ENCODE measurements at regions not wholly inside any gene's neighbourhood (a gene's known extent, or its start where the extent isn't known, plus 50 kb on each side); places are given as distances from the start of the nearest gene placed in this dataset.
"Not testable (repeated sequence)": the region's sequence is repeated elsewhere in the genome, so short reads cannot be mapped to it uniquely, and the experiment has no call there.

DNA sequence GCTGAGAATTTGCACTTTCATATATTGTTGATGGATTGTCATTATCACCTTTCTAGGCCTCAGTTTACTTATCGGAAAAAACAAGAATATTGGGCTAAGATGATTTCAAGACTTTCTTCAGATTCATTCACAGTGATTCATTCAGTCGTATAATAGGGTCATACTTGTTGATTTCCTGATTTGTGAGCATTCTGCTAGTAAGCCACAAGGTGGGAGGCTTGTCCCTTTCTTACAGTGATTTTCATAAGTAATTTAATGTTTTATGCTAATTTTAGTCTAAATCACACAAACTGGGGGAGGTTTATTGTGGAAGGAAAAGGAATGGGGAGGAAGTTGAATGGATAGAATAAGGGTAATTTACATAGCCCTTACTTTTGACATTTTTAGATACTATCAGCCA lies 126.8 kb upstream of the GOLGA6L4 start:
- Histone ChIP-seq H3K4me1 (ENCODE audit: control insufficient read depth in 1 of 2, low read depth in 2 of 2) (no peaks in the 10 kb centered on the region), H3K4me3 (no peak overlapping the region), H3K36me3 (no peaks in the 10 kb centered on the region), H3K27ac (no peak overlapping the region), H3K9me3 (no peaks in the 10 kb centered on the region), H3K27me3 (replicated peaks; ENCODE audit: insufficient read depth) (no peaks in the 10 kb centered on the region)
- TF ChIP-seq, protein P1, sequence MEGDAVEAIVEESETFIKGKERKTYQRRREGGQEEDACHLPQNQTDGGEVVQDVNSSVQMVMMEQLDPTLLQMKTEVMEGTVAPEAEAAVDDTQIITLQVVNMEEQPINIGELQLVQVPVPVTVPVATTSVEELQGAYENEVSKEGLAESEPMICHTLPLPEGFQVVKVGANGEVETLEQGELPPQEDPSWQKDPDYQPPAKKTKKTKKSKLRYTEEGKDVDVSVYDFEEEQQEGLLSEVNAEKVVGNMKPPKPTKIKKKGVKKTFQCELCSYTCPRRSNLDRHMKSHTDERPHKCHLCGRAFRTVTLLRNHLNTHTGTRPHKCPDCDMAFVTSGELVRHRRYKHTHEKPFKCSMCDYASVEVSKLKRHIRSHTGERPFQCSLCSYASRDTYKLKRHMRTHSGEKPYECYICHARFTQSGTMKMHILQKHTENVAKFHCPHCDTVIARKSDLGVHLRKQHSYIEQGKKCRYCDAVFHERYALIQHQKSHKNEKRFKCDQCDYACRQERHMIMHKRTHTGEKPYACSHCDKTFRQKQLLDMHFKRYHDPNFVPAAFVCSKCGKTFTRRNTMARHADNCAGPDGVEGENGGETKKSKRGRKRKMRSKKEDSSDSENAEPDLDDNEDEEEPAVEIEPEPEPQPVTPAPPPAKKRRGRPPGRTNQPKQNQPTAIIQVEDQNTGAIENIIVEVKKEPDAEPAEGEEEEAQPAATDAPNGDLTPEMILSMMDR (IDR thresholded peaks at IDR 0.05): no peak
- no peak for ATAC-seq (ENCODE audit: insufficient number of reproducible peaks, low FRiP score, low read depth)
- DNase-seq (ENCODE audit: low spot score): no peak

DNA sequence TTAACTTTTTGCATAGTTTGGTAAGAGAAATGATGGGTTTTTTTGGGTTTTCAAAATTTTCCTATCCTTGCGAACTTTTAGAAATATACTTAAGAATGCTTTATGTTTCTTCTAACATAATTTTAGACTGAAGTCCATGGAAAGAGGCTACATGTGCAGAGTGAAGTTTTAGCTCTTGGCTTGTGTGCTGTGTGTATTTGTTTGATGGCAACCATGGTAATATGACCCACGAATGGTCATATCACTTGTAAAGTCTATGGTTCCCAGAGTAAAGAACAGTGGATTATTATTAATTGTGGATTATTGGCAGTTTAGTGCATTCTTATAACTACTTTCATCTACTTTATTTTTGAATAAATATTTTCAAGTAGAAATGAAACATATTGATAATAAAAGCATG lies 124.0 kb upstream of the GOLGA6L4 start:
- DNase-seq (ENCODE audit: low spot score) (no peak), ATAC-seq (ENCODE audit: insufficient number of reproducible peaks, low FRiP score, low read depth) (no peak)
- H3K4me1 ChIP-seq (ENCODE audit: control insufficient read depth in 1 of 2, low read depth in 2 of 2): no peaks in the 10 kb centered on the region
- TF ChIP-seq, protein P1 (IDR thresholded peaks at IDR 0.05): no peak
- H3K27ac ChIP-seq: no peak overlapping the region
- H3K9me3 ChIP-seq: no peaks in the 10 kb centered on the region
- no peaks in the 10 kb centered on the region for H3K27me3 ChIP-seq (replicated peaks; ENCODE audit: insufficient read depth)
- H3K4me3 ChIP-seq: no peak overlapping the region
- no peaks in the 10 kb centered on the region for H3K36me3 ChIP-seq

DNA sequence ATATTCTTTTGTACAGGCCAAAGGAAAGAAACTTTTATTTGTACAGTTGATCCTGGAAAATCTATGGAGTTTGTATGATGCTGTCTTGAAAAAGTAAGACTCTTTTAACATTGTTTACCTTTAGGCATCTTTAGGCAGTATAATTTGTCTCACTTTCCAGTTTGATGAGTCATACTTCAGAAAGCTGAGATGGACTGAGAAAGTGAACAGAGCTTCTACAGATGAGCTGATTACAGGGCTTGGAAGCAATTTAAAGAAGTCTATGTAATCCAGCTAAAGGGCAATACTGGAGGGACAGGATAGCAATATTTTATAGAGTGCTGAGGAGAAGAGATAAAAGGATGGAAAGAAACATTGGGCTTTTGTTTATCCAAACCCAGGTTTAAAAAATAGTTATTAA lies 123.5 kb upstream of the GOLGA6L4 start:
- no peaks in the 10 kb centered on the region for H3K9me3 ChIP-seq
- ATAC-seq (ENCODE audit: insufficient number of reproducible peaks, low FRiP score, low read depth) (no peak), DNase-seq (ENCODE audit: low spot score) (no peak)
- H3K4me3 ChIP-seq: no peak overlapping the region
- H3K36me3 ChIP-seq: no peaks in the 10 kb centered on the region
- H3K27me3 ChIP-seq (replicated peaks; ENCODE audit: insufficient read depth): no peaks in the 10 kb centered on the region
- H3K27ac ChIP-seq: no peak overlapping the region
- TF ChIP-seq, protein P1 (IDR thresholded peaks at IDR 0.05): no peak
- H3K4me1 ChIP-seq (ENCODE audit: control insufficient read depth in 1 of 2, low read depth in 2 of 2): no peaks in the 10 kb centered on the region

DNA sequence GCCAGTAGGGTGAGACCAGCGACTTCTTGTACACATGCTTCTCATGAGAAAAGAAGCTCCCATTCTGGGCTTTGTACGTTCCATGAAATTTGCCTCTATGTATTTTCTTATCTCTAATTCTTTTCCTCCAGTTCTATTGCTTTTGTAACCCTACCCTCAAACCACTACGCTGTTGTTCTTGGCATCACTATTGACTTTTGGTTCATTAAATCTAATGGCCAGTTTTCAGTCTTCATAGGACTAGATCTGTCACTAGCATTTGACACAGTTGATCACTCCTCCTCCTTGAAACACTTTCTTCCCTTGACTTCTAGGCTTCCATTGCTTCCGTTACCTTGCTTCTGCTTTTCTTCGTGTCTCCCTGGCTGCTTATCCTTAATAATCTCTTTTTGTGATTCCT lies 121.7 kb upstream of the GOLGA6L4 start:
- Histone ChIP-seq H3K4me1 (ENCODE audit: control insufficient read depth in 1 of 2, low read depth in 2 of 2) (no peaks in the 10 kb centered on the region), H3K27ac (no peak overlapping the region), H3K36me3 (no peaks in the 10 kb centered on the region), H3K4me3 (no peak overlapping the region), H3K9me3 (no peaks in the 10 kb centered on the region), H3K27me3 (replicated peaks; ENCODE audit: insufficient read depth) (no peaks in the 10 kb centered on the region)
- TF ChIP-seq, protein P1 (IDR thresholded peaks at IDR 0.05): no peak
- DNase-seq (ENCODE audit: low spot score) (no peak), ATAC-seq (ENCODE audit: insufficient number of reproducible peaks, low FRiP score, low read depth) (no peak)

DNA sequence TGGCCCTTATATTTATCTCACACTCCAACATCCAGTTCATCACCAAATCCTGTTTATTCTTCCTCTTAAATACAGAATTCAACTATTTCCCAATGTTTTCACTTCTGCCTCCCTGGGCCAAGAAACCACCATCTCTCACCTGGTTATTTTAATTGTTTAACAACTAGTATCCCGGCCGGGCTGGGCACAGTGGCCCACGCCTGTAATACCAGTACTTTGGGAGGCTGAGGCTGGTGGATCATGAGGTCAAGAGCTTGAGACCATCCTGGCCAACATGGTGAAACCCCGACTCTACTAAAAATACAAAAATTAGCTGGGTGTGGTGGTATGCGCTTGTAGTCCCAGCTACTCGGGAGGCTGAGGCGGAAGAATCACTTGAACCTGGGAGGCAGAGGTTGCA lies 120.9 kb upstream of the GOLGA6L4 start:
- H3K4me1 ChIP-seq (ENCODE audit: control insufficient read depth in 1 of 2, low read depth in 2 of 2); H3K27ac ChIP-seq; H3K4me3 ChIP-seq; H3K36me3 ChIP-seq; DNase-seq (ENCODE audit: low spot score); ATAC-seq (ENCODE audit: insufficient number of reproducible peaks, low FRiP score, low read depth); H3K9me3 ChIP-seq; H3K27me3 ChIP-seq (replicated peaks; ENCODE audit: insufficient read depth): not testable (repeated sequence)

DNA sequence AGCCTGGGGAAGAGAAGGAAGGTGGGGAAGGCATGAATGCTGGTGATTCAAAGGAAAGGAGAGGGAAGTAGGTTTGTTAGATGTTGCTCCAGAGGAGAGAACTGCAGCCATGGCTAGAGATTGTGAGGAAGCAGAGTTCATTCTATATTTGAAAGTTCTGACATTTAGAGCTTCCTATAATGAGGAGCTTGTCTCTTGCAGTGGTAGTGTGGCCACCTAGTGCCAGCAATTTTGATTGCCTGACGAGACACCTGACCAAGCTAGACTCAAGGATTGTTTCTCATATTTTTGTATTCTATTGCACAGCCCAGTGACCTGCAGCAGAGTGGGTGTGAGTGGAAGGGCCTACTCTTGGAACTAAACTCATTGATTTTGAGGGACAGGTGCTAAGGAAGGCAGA lies 116.2 kb upstream of the GOLGA6L4 start:
- not testable (repeated sequence) for H3K27ac ChIP-seq; H3K4me3 ChIP-seq; H3K4me1 ChIP-seq (ENCODE audit: control insufficient read depth in 1 of 2, low read depth in 2 of 2); H3K9me3 ChIP-seq; H3K27me3 ChIP-seq (replicated peaks; ENCODE audit: insufficient read depth); DNase-seq (ENCODE audit: low spot score); H3K36me3 ChIP-seq; ATAC-seq (ENCODE audit: insufficient number of reproducible peaks, low FRiP score, low read depth)

DNA sequence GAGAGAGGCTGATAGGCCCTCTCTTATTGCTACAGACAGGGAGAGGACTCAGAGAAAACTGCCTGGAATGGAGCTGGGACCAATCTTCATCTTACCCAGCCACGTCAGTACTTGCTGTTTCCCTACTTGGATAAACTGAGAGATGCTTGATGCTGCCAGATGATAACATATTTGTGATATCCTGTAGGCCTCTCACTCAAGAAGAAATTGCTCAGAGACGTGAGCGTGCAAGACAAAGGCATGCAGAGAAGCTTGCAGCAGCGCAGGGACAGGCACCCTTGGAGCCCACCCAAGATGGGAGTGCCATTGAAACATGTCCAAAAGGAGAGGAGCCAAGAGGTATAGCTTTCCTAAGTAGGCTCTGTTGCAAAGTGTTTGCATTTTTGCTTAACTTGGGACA lies 114.7 kb upstream of the GOLGA6L4 start:
- H3K9me3 ChIP-seq; H3K27ac ChIP-seq; H3K36me3 ChIP-seq; ATAC-seq (ENCODE audit: insufficient number of reproducible peaks, low FRiP score, low read depth); H3K27me3 ChIP-seq (replicated peaks; ENCODE audit: insufficient read depth); DNase-seq (ENCODE audit: low spot score); H3K4me1 ChIP-seq (ENCODE audit: control insufficient read depth in 1 of 2, low read depth in 2 of 2); H3K4me3 ChIP-seq: not testable (repeated sequence)

DNA sequence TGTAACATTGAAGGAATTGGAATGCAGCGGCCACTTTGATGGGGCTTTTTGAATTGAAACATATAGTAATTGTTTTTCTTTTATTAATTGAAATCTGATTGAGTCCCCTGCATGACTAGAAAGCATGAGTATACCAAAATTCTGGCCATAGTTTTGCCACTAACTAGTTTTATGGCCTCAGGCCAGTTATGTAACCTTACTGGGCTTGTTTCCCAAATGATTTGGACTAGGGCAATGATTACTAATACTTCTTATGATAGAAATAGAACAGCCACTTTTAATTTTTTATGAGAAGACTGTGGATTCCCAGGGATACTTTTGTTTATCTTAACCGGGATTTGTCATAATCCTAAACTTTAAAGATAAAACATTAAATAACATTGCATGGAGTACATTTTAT lies 106.9 kb upstream of the GOLGA6L4 start:
- H3K36me3 ChIP-seq; H3K27ac ChIP-seq; H3K4me3 ChIP-seq; ATAC-seq (ENCODE audit: insufficient number of reproducible peaks, low FRiP score, low read depth); H3K9me3 ChIP-seq; H3K27me3 ChIP-seq (replicated peaks; ENCODE audit: insufficient read depth); DNase-seq (ENCODE audit: low spot score): not testable (repeated sequence)
- peaks cover 2 to 13% of the 10 kb centered on the region in 2 donors for H3K4me1 ChIP-seq (ENCODE audit: control insufficient read depth in 1 of 2, low read depth in 2 of 2)

DNA sequence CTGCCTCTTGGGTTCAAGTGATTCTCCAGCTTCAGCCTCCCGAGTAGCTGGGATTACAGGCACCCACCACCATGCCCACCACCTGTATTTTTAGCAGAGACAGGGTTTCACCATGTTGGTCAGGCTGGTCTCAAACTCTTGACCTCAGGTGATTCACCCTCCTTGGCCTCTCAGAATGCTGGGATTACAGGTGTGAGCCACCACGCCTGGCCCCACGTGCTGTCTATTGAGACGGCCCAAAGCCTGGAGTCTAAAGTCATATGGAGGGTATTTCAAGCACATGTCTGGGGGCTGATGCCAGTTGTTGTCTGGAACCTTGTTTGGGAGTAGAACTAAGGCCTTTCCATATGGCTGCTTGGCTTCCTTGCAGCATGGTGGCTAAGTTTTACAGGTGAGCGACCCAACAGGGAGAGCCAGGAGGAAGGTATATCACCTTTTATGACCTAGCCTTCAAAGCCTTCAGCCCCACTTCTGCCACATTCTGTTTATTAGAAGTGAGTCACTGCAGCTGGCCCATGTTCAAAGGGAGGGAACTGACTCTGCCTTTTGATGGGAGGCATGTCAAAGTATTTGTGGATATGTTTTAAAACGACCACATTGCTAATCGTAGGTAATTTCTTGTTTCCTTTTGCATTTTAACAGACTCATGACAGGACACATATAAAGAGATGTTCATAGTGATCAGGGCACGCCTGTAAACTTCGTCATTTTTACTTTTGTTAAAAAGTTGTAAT lies 105.3 kb upstream of the GOLGA6L4 start:
- not testable (repeated sequence) for DNase-seq (ENCODE audit: low spot score); H3K9me3 ChIP-seq; ATAC-seq (ENCODE audit: insufficient number of reproducible peaks, low FRiP score, low read depth); H3K27ac ChIP-seq; H3K36me3 ChIP-seq; H3K27me3 ChIP-seq (replicated peaks; ENCODE audit: insufficient read depth); H3K4me3 ChIP-seq
- H3K4me1 ChIP-seq (ENCODE audit: control insufficient read depth in 1 of 2, low read depth in 2 of 2): peaks cover 2 to 13% of the 10 kb centered on the region in 2 donors
